Endothelial cell of umbilical vein (primary cell): ENCODE measurements at regions not wholly inside any gene's neighbourhood (a gene's known extent, or its start where the extent isn't known, plus 50 kb on each side); places are given as distances from the start of the nearest gene placed in this dataset.

Source experiments
- BruUV-seq: library from RNA; stranded (reverse); fragments of 400-500 nt; replicated peaks from 2 replicates; lab custom pipeline; 2021; lab: Mats Ljungman, UMichigan
- CTCF ChIA-PET: fragments of 300-600, 350-600 bp; sonication (Branson Sonifier 250); formaldehyde crosslinking; loops from one replicate; lab custom pipeline; 2021; ENCODE audit warnings: antibody characterized with exemption, inconsistent platforms; lab: Charles Lee
- POLR2A ChIA-PET: fragments of 300-600, 350-600 bp; sonication (Branson Sonifier 250); formaldehyde crosslinking; loops from one replicate; lab custom pipeline; 2021; ENCODE audit warnings: antibody characterized with exemption, inconsistent platforms; lab: Charles Lee
- DNase-seq: peaks from one replicate; pipeline ENCODE4 v3.0.0-alpha.2; 2011; ENCODE audit warnings: low read depth, low spot score
- FAIRE-seq: peaks from 2 replicates; lab custom pipeline; 2011; peaks lifted over from hg19 to GRCh38; lab: Jason Lieb, UNC
- H2AFZ ChIP-seq: 2 replicates; pipeline ENCODE4 v1.6.0; 2012; ENCODE audit warnings: low read depth, low read length, control low read depth, inconsistent platforms
- H3K27ac ChIP-seq: 2 replicates; pipeline ENCODE4 v1.5.1; 2011; ENCODE audit warnings: low read depth, mild to moderate bottlenecking, control low read depth, low read length, moderate library complexity; ENCODE audit not compliant: insufficient read depth
- H3K27me3 ChIP-seq, 2 experiments: 2 replicates each; pipeline versions ENCODE4 v1.6.0 to v1.6.1; 2011; ENCODE audit warnings: low read length in 2 of 2, mixed read lengths in 1 of 2; ENCODE audit not compliant: control insufficient read depth in 2 of 2, insufficient read depth in 2 of 2
- H3K36me3 ChIP-seq, 2 experiments: 2 replicates in 1 of 2; 3 replicates in 1 of 2; pipeline ENCODE4 v1.5.1; 2011; ENCODE audit warnings: low read length in 2 of 2, mild to moderate bottlenecking in 1 of 2, moderate library complexity in 1 of 2; ENCODE audit not compliant: control insufficient read depth in 2 of 2, insufficient read depth in 2 of 2; ENCODE audit errors: extremely low read depth in 1 of 2
- H3K4me1 ChIP-seq: 3 replicates; pipeline ENCODE4 v1.5.1; 2011; ENCODE audit warnings: mild to moderate bottlenecking, low read length; ENCODE audit not compliant: control insufficient read depth, insufficient read depth; ENCODE audit errors: extremely low read depth
- H3K4me2 ChIP-seq: 2 replicates; pipeline ENCODE4 v1.6.1; 2011; ENCODE audit warnings: low read length, control low read depth, mixed read lengths; ENCODE audit not compliant: insufficient read depth
- H3K4me3 ChIP-seq, 3 experiments: fragments of 200-600 bp in 1 of 3; sonication (generic), shearing (Covaris generic) in 1 of 3; replicated peaks in 1 of 3; 2 replicates each; pipeline ENCODE4 v1.5.1; 2011 to 2016; ENCODE audit warnings: control low read depth in 3 of 3, low read length in 3 of 3, mild to moderate bottlenecking in 2 of 3, inconsistent platforms in 1 of 3, low read depth in 1 of 3, moderate library complexity in 1 of 3; ENCODE audit not compliant: insufficient read depth in 1 of 3
- H3K79me2 ChIP-seq: 2 replicates; pipeline ENCODE4 v1.6.0; 2012; ENCODE audit warnings: low read length, inconsistent platforms; ENCODE audit not compliant: control insufficient read depth, insufficient read depth
- H3K9ac ChIP-seq: replicated peaks from 2 replicates; pipeline ENCODE3; 2011; ENCODE audit warnings: low read length, control low read depth; ENCODE audit not compliant: insufficient read depth; ENCODE audit errors: extremely low read depth
- H3K9me1 ChIP-seq: replicated peaks from 3 replicates; pipeline ENCODE4 v1.6.0; 2011; ENCODE audit warnings: mild to moderate bottlenecking, low read length; ENCODE audit not compliant: control insufficient read depth, insufficient read depth; ENCODE audit errors: extremely low read depth
- H3K9me3 ChIP-seq: replicated peaks from 2 replicates; pipeline ENCODE4 v1.5.1; 2012; ENCODE audit warnings: low read length, inconsistent platforms; ENCODE audit not compliant: control insufficient read depth, insufficient read depth
- H4K20me1 ChIP-seq: replicated peaks from 2 replicates; pipeline ENCODE3; 2011; ENCODE audit warnings: mild to moderate bottlenecking, low read length; ENCODE audit not compliant: control insufficient read depth, insufficient read depth; ENCODE audit errors: extremely low read depth
- FOS ChIP-seq: IDR thresholded peaks from 2 replicates; pipeline ENCODE4 v1.6.1; 2011; ENCODE audit warnings: mild to moderate bottlenecking, low read length, moderate library complexity, borderline replicate concordance; ENCODE audit not compliant: insufficient read depth
- GATA2 ChIP-seq: IDR thresholded peaks from 2 replicates; pipeline ENCODE4 v1.7.0; 2011; ENCODE audit warnings: low read depth, mild to moderate bottlenecking, moderate library complexity, mixed read lengths, low read length; ENCODE audit not compliant: insufficient read length, insufficient read depth
- MAX ChIP-seq: IDR thresholded peaks from 2 replicates; pipeline ENCODE4 v1.6.1; 2011; ENCODE audit not compliant: insufficient read depth, insufficient read length
- MYC ChIP-seq: IDR thresholded peaks from one replicate; pipeline ENCODE4 v1.6.1; 2011; ENCODE audit warnings: mild to moderate bottlenecking, low read depth, low read length
- POLR2AphosphoS5 ChIP-seq: IDR thresholded peaks from 2 replicates; pipeline ENCODE4 v1.6.1; 2012; ENCODE audit warnings: low read depth, mild to moderate bottlenecking, control low read depth, low read length, moderate library complexity; ENCODE audit not compliant: insufficient read depth
- dilution Hi-C: fragments of 300-500 bp; cut with MboI; formaldehyde crosslinking; loops from one replicate; pipeline ENCODE4 v1.15.0; 2019; ENCODE audit warnings: low sequenced_read_pairs; ENCODE audit not compliant: extremely low pct_ligation_motif_present
- intact Hi-C: fragments of 100-400 bp; cut with micrococcal nuclease; formaldehyde crosslinking; loops from one replicate; pipeline ENCODE4 v1.10.0; 2022

GRCh38 chr2:59004621-59005020, 763.5 kb upstream of the FANCL start:
- Histone ChIP-seq H3K36me3 (no peaks in the 10 kb centered on the region), H3K9ac (no peak overlapping the region), H3K4me1 (no peaks in the 10 kb centered on the region), H2AFZ (no peak overlapping the region), H3K27me3 (no peaks in the 10 kb centered on the region), H3K79me2 (no peaks in the 10 kb centered on the region), H3K4me2 (no peak overlapping the region), H3K27ac (no peak overlapping the region), H3K4me3 (no peak overlapping the region), H3K9me1 (no peaks in the 10 kb centered on the region), H4K20me1 (no peaks in the 10 kb centered on the region), H3K9me3 (no peaks in the 10 kb centered on the region)
- DNase-seq (no peak), FAIRE-seq (no peak)
- ChIA-PET POLR2A (no interaction called here), CTCF (no interaction called here)
- BruUV-seq = no TSS peak
- dilution Hi-C loops = no loop called here
- intact Hi-C loops = no loop called here
- TF ChIP-seq MAX = no peak

GRCh38 chr2:59000796-59001195, 759.7 kb upstream of the FANCL start:
- intact Hi-C loops (no loop called here), dilution Hi-C loops (no loop called here)
- Histone ChIP-seq H3K4me1 (no peaks in the 10 kb centered on the region), H4K20me1 (no peaks in the 10 kb centered on the region), H3K36me3 (no peaks in the 10 kb centered on the region), H3K79me2 (no peaks in the 10 kb centered on the region), H3K9me1 (no peaks in the 10 kb centered on the region), H3K4me2 (no peak overlapping the region), H3K9ac (no peak overlapping the region), H2AFZ (no peak overlapping the region), H3K9me3 (no peaks in the 10 kb centered on the region), H3K4me3 (no peak overlapping the region), H3K27me3 (no peaks in the 10 kb centered on the region), H3K27ac (no peak overlapping the region)
- no TSS peak for BruUV-seq
- CTCF ChIA-PET = no interaction called here
- DNase-seq (no peak), FAIRE-seq (no peak)
- POLR2A ChIA-PET = no interaction called here
- TF ChIP-seq GATA2 = peak; percentile 49
- TF ChIP-seq FOS = peak; percentile 22
- TF ChIP-seq POLR2AphosphoS5 = no peak
- TF ChIP-seq MYC = no peak
